GM19239 (cell line): ENCODE measurements at regions not wholly inside any gene's neighbourhood (a gene's known extent, or its start where the extent isn't known, plus 50 kb on each side); places are given as distances from the start of the nearest gene placed in this dataset.

ENCODE experiments used
- DNase-seq: peaks from one replicate; pipeline ENCODE4 v3.0.0; 2011; ENCODE audit warnings: low spot score; ENCODE audit not compliant: insufficient read length
- FAIRE-seq: peaks from 2 replicates; lab custom pipeline; 2011; peaks lifted over from hg19 to GRCh38; lab: Jason Lieb, UNC

DNA sequence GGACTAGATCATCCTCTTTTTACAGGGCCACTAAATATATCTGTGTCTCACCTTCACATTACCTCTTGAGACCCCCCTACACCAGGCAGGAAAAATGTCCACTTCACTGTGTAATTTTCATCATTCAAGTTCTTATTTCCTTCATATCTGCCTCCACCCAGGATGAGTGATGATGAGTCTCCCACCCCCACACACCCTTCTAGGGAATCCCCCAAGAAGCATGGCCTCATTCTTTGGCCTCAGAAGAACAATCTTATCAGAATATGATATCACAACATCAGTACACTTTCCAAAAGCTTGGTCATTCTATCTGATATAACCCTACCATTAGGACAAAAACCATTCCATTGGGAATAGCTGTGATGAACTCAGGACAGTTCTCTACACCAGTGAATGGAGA is 170.3 kb upstream of the DUSP10 start:
- FAIRE-seq (peak; percentile 79), DNase-seq (no peak)

GRCh38 chr1:221911714-221912113 is 169.8 kb upstream of the DUSP10 start:
- DNase-seq, result no peak
- peak; percentile 48 for FAIRE-seq

DNA sequence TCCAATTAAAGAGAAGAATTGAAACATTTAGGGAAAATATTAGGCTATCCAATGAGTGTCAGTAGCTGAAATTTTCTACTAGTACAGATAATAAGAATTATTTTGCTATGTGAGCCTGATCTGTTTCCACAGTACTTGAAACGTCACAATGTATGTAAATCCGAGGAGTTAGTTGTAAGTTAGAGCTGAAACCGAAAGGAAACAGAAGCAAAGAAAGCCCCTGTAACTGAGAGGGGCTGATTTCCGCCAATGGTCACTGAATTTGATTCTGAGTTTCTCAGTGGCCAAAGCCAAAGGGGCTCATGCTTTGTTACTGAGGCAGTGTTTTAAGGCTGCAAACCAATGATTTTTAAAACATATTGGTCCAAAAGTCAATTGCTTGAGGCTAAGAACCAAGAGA is 168.3 kb upstream of the DUSP10 start:
- FAIRE-seq, result no peak
- DNase-seq, result no peak

- DNase-seq (no peak), FAIRE-seq (no peak)
Observed at GRCh38 chr1:221908573-221908972, 166.7 kb upstream of the DUSP10 start.

DNA sequence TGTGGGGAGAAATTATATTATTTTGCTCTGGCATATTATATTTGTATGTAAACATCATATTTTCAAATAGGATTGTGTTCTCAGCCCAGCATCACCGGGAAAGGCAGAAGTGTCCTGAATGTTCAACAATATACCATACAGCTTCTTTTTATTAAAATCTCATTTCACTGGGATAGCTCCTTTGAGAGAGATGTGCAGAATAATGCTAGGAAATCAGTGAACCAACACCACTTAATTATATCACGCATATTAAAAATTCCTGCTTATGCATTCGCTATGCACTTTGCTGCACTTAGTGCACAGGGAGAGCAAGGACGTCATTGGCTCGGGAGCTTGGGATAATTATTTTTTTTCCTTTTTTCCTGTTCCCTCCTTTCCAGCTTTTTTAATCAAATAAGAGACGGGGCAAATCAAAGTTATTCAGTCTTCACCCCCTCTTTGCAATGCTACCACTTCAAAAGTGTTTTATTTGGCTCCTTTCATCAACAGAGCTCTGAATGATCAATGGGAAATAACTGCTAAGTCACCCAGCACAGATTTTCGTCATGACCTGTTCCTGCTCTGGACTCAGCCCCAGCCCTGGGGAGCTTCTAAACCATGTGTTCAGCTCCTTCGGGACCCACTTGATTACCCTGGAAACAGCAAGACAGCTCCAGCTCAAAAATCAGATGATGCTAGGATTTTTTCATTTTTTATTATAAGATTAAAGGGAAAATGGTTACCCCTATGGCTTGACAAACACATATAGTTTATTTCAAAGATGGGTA is 165.5 kb upstream of the DUSP10 start:
- no peak for DNase-seq
- no peak for FAIRE-seq

DNA sequence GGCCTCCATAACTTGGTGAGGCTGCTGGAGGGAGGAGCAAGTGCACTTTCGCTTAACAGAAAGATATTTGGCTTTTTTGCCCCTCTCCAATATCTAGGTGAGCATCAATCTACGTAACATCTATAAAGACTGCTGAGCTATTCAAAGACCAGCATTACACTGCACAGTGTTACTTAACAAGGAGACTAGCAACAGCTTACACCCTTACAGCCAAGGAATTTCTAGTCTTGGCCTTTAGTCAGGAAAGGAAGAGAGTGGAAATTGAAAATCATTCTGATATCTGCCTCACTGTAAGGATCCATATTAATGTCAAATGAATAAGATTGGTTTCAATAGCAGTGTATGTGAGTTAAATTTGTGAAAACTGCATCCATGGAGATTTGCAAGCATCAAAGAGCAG is 163.9 kb upstream of the DUSP10 start:
- DNase-seq (no peak), FAIRE-seq (no peak)

DNA sequence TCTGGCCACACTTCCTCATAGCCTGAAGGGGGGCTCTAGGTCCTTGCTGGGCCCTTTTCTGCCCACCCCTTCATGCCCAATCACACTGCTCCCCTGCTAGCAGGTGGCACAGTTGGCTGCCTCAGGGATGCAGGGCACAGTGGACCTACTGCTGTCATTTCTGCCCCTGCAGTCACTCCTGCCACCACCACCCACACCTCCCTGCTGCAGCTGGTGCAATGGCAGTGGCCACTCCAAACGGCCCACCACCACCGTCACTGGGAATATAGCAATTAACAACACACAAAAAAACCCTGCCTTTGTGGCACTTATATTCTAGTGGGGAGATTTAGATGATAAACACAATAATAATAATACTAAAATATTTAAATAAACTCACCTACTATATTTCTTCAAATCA is 162.4 kb upstream of the DUSP10 start:
- DNase-seq (no peak), FAIRE-seq (no peak)

GRCh38 chr1:221903594-221903993 is 161.7 kb upstream of the DUSP10 start:
- FAIRE-seq (no peak), DNase-seq (no peak)

GRCh38 chr1:221902961-221903360 is 161.1 kb upstream of the DUSP10 start:
- no peak for FAIRE-seq
- no peak for DNase-seq

DNA sequence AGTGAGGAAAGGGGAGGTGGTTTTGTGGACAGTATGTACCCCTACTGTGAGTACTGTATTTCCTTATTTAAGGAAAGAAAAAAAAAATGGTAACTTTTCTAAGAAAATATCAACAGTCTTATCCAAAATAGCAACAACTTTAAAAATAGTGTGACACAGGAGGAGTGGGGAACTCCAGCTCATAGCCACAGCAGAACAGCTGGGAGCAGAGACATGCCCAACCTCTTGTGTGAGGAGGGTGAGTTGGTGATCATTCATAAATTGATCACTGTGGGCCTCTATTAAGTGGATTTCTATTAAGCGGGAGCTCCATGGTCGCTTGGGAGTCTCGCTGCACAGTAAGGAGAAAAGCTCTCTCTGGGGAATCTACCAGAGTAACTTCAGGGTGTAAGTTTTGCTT is 158.8 kb upstream of the DUSP10 start:
- FAIRE-seq, result no peak

DNA sequence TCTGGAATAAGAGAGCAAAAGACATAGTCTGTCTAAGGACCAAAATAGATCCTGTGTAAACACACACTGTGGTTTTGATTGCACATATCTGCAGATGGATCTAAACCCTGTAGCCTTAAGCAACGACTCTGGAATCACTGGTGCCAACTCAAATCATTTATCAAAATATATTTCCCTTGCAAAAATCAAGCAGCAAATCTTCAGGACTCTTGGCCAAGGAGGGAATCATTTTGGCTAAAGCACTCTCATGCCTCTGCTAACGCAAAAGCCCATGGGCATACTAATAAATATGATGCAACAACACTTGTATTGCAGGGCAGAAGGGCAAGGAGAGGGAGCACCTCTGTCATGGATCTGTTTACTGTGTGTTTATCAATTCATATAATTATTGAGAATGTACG is 155.4 kb upstream of the DUSP10 start:
- FAIRE-seq (no peak), DNase-seq (no peak)

More for the DNA sequence above, 158.8 kb upstream of the DUSP10 start:
- DNase-seq, result no peak

- no peak for FAIRE-seq
Observed at GRCh38 chr1:221892301-221892830, 150.5 kb upstream of the DUSP10 start.

DNA sequence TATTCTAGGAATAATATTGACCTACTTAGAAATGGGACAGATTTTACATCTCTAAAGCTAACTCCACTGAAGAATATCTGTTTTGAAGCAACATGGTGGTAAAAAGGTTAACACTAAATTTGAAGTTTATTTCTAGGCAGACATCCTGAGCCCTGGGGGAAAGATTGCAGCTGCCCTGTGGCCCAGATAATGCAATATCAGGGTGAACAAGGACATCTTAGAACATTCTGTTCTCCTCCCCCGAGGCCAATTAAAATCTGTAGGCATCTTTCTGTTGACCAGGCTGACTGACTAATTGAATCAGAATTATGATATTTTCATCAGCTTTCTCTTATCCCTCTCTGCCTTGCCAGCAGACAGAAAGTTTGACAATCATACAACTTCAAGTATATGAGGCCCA is 149.8 kb upstream of the DUSP10 start:
- FAIRE-seq, result no peak
- no peak for DNase-seq

More at GRCh38 chr1:221892301-221892830, 150.5 kb upstream of the DUSP10 start:
- no peak for DNase-seq

DNA sequence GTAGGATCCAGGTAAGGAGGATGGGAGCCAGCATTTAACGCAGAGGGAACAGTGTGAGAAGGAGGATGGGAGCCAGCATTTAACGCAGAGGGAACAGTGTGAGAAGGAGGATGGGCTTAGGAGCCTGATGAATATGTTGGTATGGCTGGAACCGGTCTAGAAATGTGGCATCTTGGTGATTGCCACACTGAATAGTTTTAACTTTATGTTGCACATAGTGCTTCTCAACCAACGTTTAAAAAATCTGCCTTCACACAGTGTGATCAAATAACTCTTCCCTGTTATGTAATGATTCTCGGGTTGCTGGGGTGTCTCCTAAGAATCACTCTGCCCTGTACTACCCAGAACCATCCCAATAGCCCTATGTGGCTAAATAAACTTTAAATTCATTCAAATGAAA is 146.9 kb upstream of the DUSP10 start:
- FAIRE-seq, result no peak
- no peak for DNase-seq

DNA sequence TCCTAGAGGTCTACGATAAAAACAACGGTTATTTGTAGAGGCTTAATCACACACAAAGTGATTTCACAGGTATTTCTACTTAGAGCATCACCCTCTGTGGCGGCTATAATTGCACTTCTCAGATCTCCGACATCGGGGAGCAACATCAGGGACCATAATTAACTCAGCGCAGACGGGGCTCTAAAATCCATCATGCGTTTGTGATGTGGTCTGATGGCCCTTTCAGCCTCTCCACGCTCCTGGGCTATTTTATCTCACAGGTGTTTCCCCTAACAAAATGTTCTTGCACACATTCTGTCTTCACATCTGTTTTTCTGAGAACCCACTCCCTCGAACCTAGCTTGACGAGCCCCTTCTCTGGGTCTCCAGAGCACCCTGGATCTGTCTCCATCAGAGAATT is 146.3 kb upstream of the DUSP10 start:
- DNase-seq, result no peak
- FAIRE-seq, result no peak

GRCh38 chr1:221887758-221888157 is 145.9 kb upstream of the DUSP10 start:
- no peak for FAIRE-seq
- DNase-seq, result no peak

DNA sequence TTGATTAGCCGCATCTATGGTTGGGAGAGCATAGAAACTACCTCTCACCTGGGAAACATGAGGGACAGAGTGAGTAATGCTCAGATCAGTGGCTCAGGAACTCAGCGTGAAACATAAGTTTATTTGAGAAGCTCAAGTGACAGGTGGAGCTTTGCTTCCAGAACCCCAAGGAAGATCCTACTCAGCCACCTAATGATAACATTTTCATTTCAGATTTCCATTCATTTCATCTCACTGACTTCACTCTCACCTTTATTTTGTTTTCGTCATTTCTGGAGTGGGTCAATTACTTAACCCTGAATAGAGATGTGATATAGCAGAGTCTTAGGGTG is 145.5 kb upstream of the DUSP10 start:
- no peak for FAIRE-seq

GRCh38 chr1:221886743-221887414 is 145.0 kb upstream of the DUSP10 start:
- FAIRE-seq (no peak), DNase-seq (no peak)

More for the DNA sequence above, 145.5 kb upstream of the DUSP10 start:
- DNase-seq, result no peak

- DNase-seq, result no peak
- FAIRE-seq, result no peak
Observed at GRCh38 chr1:221886311-221886710, 144.4 kb upstream of the DUSP10 start.

- DNase-seq (no peak), FAIRE-seq (no peak)
Observed at GRCh38 chr1:221884821-221885220, 142.9 kb upstream of the DUSP10 start.

DNA sequence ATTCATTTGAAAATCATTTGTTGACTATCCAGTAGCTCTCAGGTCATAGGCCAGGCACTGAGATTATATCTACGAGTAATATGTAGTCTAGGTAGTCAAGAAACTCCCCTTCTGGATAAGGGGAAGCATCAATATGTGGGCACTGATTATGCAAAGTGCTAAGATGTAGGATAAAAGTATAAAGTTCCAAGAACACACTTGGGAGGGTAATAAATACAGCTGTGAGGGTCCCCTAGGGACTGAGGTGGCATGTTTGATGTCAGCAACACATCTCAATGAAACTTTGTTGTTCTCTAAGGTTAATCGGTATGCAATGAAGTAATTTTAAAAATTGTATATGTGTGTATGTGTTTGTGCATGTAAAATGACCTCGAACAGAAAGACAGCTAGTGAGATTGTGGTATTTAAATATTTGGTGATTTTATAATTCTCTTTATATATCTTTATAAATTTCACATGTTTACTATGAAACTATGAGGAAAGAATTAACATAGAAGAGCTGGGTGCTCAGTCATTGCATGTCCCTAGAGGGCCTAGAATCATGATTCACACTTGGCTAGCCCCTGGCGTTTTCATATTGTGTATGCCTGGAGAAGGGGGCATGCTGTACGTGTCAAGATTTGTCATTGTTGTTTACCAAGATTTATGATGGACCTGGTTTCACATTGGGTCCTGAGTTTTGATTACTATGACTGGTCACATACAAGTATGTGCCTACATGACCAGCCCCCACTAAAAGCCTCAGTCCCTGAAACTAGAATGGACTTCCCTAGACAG is 140.1 kb upstream of the DUSP10 start:
- FAIRE-seq, result no peak

More for the DNA sequence above, 140.1 kb upstream of the DUSP10 start:
- no peak for DNase-seq
